B cell (primary cell): ENCODE measurements at regions not wholly inside any gene's neighbourhood (a gene's known extent, or its start where the extent isn't known, plus 50 kb on each side); places are given as distances from the start of the nearest gene placed in this dataset.

Experiments used
- ATAC-seq: fragments of 200-7000 bp; cut with Tn5 transposase; one replicate; pipeline ENCODE4 v1.10.0; 2021; ENCODE audit warnings: low read depth, mild to moderate bottlenecking, moderate number of reproducible peaks, moderate library complexity
- CTCF ChIA-PET: fragments of 350-600 bp; sonication (Branson Sonifier 250); formaldehyde crosslinking; loops from one replicate; lab custom pipeline; 2021; ENCODE audit warnings: antibody characterized with exemption, inconsistent platforms; lab: Charles Lee
- POLR2A ChIA-PET: fragments of 350-600 bp; sonication (Branson Sonifier 250); formaldehyde crosslinking; loops from one replicate; lab custom pipeline; 2021; ENCODE audit warnings: antibody characterized with exemption; lab: Charles Lee
- DNase-seq: peaks from one replicate; pipeline ENCODE4 v3.0.0; 2013
- H2AFZ ChIP-seq: 2 replicates; pipeline ENCODE4 v1.6.1; 2012; ENCODE audit warnings: mild to moderate bottlenecking, low read depth, low read length; ENCODE audit not compliant: insufficient read depth, poor library complexity, severe bottlenecking
- H3K27ac ChIP-seq, 2 donors: 1 replicate in 1 of 2; 2 replicates in 1 of 2; pipeline ENCODE4 v1.5.1; 2012 to 2013; ENCODE audit warnings: low read length in 2 of 2, mild to moderate bottlenecking in 2 of 2, moderate library complexity in 1 of 2
- H3K27me3 ChIP-seq, 4 experiments: fragments of 200-600 bp in 1 of 4; sonication (generic) in 1 of 4; replicated peaks in 1 of 4; 1 replicate in 2 of 4; 2 replicates in 2 of 4; pipeline versions ENCODE4 v1.6.1 to v1.7.0; 2013 to 2016; ENCODE audit warnings: low read length in 3 of 4, mild to moderate bottlenecking in 2 of 4, mixed read lengths in 1 of 4, moderate library complexity in 1 of 4; ENCODE audit not compliant: insufficient read depth in 4 of 4, control insufficient read depth in 3 of 4; ENCODE audit errors: control extremely low read depth in 1 of 4
- H3K36me3 ChIP-seq, 2 experiments: replicated peaks in 1 of 2; 1 replicate in 1 of 2; 2 replicates in 1 of 2; pipeline versions ENCODE4 v1.6.1 to v1.7.1; 2013; ENCODE audit warnings: low read length in 1 of 2; ENCODE audit not compliant: insufficient read depth in 2 of 2, control insufficient read depth in 1 of 2; ENCODE audit errors: control extremely low read depth in 1 of 2, extremely low read depth in 1 of 2
- H3K4me1 ChIP-seq, 2 donors: fragments of 200-600 bp in 1 of 2; sonication (generic) in 1 of 2; 1 replicate in 1 of 2; 2 replicates in 1 of 2; pipeline versions ENCODE4 v1.5.1 to v1.6.1; 2013 to 2017; ENCODE audit warnings: low read length in 2 of 2; ENCODE audit not compliant: control insufficient read depth in 2 of 2, insufficient read depth in 2 of 2
- H3K4me2 ChIP-seq: replicated peaks from 2 replicates; pipeline ENCODE3; 2012; ENCODE audit warnings: mild to moderate bottlenecking, low read depth, low read length; ENCODE audit not compliant: poor library complexity, severe bottlenecking
- H3K4me3 ChIP-seq, 5 experiments: fragments of 200-600 bp in 1 of 5; sonication (generic) in 1 of 5; 1 replicate in 3 of 5; 2 replicates in 2 of 5; pipeline versions ENCODE4 v1.5.1 to v1.7.0; 2011 to 2016; ENCODE audit warnings: low read length in 4 of 5, mild to moderate bottlenecking in 4 of 5, low read depth in 2 of 5, control low read depth in 1 of 5, moderate library complexity in 1 of 5; ENCODE audit not compliant: insufficient read depth in 1 of 5; ENCODE audit errors: control extremely low read depth in 1 of 5, extremely low read depth in 1 of 5
- H3K79me2 ChIP-seq: fragments of 200-600 bp; sonication (generic); one replicate; pipeline ENCODE4 v1.6.0; 2016; ENCODE audit warnings: low read length; ENCODE audit not compliant: control insufficient read depth, insufficient read depth
- H3K9ac ChIP-seq: fragments of 200-600 bp; sonication (generic); 2 replicates; pipeline ENCODE4 v1.6.1; 2017; ENCODE audit warnings: mild to moderate bottlenecking, low read length, moderate library complexity
- H3K9me3 ChIP-seq, 3 donors: one replicate each; pipeline versions ENCODE4 v1.6.1 to v1.7.1; 2013; ENCODE audit warnings: low read length in 2 of 3; ENCODE audit not compliant: control insufficient read depth in 2 of 3, insufficient read depth in 1 of 3; ENCODE audit errors: control extremely low read depth in 1 of 3
- H4K20me1 ChIP-seq: 2 replicates; pipeline ENCODE4 v1.6.0; 2012; ENCODE audit warnings: mild to moderate bottlenecking, low read length; ENCODE audit not compliant: insufficient read depth, control insufficient read depth, poor library complexity, severe bottlenecking
- H3K27ac Mint-ChIP-seq: one replicate; pipeline ENCODE4 v1.8.0; 2021; ENCODE audit warnings: mixed read lengths
- H3K27me3 Mint-ChIP-seq: one replicate; pipeline ENCODE4 v1.8.0; 2021; ENCODE audit warnings: mixed read lengths
- H3K4me1 Mint-ChIP-seq: one replicate; pipeline ENCODE4 v1.8.0; 2021; ENCODE audit warnings: mixed read lengths
- H3K4me3 Mint-ChIP-seq: one replicate; pipeline ENCODE4 v1.8.0; 2021; ENCODE audit warnings: mixed read lengths
- H3K9me3 Mint-ChIP-seq: one replicate; pipeline ENCODE4 v1.8.0; 2022; ENCODE audit warnings: mixed read lengths; ENCODE audit not compliant: insufficient read depth
- EZH2 ChIP-seq: IDR thresholded peaks from 2 replicates; pipeline ENCODE4 v1.6.1; 2012; ENCODE audit warnings: borderline replicate concordance, low read depth, mild to moderate bottlenecking, moderate library complexity, low read length; ENCODE audit not compliant: insufficient read depth, poor library complexity, severe bottlenecking
- WGBS: methylation state at CpG from one replicate; pipeline ENCODE4 v1.1.5; 2013; ENCODE audit warnings: missing lambda C conversion rate; ENCODE audit not compliant: insufficient coverage; 5-methylcytosine and 5-hydroxymethylcytosine counted together
- intact Hi-C: fragments of 100-400 bp; cut with micrococcal nuclease; formaldehyde crosslinking; loops from one replicate; pipeline ENCODE4 v1.10.0; 2022
- TF ChIP-seq, protein P1 (sequence below): fragments of 200-600 bp; IDR thresholded peaks from one replicate; pipeline ENCODE4 v1.8.0; 2022; ENCODE audit warnings: antibody characterized with exemption, mild to moderate bottlenecking

DNA sequence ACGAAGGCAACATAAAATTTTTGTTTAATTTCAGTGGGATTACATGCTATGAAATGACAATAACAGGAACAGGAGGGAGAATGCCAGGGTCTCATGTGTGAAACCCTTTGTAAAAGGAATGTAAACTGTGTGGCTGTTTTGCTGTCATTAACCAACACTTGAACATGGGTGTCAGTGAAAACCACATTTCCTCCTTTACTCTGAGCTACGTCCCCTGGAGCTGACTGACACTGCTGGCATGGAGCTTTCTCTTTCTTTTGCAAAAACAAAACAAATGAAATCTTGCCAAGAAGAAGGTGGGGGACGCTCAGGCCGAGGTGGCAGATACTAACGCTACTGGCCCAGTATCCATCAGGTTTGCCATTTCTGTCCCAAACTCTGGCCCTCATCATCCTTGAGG lies 121.4 kb downstream of the DMRT2 start:
- H3K9ac ChIP-seq = no peak overlapping the region
- no peaks in the 10 kb centered on the region for H3K4me1 ChIP-seq
- no peak overlapping the region for H3K4me3 ChIP-seq
- H2AFZ ChIP-seq = no peak overlapping the region
- intact Hi-C loops = no loop called here
- peaks cover 0 to 9% (median 2%) of the 10 kb centered on the region in 3 donors for H3K9me3 ChIP-seq
- ChIA-PET CTCF (no interaction called here), POLR2A (no interaction called here)
- H3K4me3 Mint-ChIP-seq = no peak overlapping the region
- ATAC-seq = no peak
- 29% methylated on average over 1 of the region's 5 CpGs for WGBS
- H3K27ac ChIP-seq = no peak overlapping the region
- TF ChIP-seq, protein P1, sequence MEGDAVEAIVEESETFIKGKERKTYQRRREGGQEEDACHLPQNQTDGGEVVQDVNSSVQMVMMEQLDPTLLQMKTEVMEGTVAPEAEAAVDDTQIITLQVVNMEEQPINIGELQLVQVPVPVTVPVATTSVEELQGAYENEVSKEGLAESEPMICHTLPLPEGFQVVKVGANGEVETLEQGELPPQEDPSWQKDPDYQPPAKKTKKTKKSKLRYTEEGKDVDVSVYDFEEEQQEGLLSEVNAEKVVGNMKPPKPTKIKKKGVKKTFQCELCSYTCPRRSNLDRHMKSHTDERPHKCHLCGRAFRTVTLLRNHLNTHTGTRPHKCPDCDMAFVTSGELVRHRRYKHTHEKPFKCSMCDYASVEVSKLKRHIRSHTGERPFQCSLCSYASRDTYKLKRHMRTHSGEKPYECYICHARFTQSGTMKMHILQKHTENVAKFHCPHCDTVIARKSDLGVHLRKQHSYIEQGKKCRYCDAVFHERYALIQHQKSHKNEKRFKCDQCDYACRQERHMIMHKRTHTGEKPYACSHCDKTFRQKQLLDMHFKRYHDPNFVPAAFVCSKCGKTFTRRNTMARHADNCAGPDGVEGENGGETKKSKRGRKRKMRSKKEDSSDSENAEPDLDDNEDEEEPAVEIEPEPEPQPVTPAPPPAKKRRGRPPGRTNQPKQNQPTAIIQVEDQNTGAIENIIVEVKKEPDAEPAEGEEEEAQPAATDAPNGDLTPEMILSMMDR = no peak
- TF ChIP-seq EZH2 = no peak
- H3K27me3 ChIP-seq = no peaks in the 10 kb centered on the region
- no peak for DNase-seq
- H4K20me1 ChIP-seq = no peaks in the 10 kb centered on the region
- no peaks in the 10 kb centered on the region for H3K4me1 Mint-ChIP-seq
- no peaks in the 10 kb centered on the region for H3K79me2 ChIP-seq
- no peaks in the 10 kb centered on the region for H3K36me3 ChIP-seq
- H3K27ac Mint-ChIP-seq = no peak overlapping the region
- peaks cover 3% of the 10 kb centered on the region for H3K9me3 Mint-ChIP-seq
- peaks cover 3% of the 10 kb centered on the region for H3K27me3 Mint-ChIP-seq
- no peak overlapping the region for H3K4me2 ChIP-seq

DNA sequence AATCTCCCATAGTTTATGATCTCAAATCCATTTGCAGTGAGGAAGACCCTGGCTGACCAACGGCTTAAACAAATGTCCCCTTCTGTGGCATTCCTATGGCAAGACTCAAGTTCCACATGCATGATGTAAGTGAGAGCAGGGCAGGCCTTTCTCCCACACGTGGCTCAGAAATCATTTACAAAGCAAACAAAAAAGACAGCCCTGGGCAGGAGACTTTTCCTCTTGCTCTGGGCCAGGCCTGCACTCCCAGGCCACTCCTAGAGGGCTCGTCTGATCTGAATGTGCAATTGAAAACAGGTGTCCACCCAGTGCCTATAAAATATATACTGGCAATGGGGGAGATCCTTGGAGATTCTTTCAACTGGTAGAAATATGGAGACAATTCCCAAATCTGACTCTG lies 123.1 kb downstream of the DMRT2 start:
- H3K27ac ChIP-seq = no peak overlapping the region
- no peak overlapping the region for H3K4me3 ChIP-seq
- CTCF ChIA-PET = no interaction called here
- DNase-seq = no peak
- H3K4me1 ChIP-seq = no peaks in the 10 kb centered on the region
- Mint-ChIP-seq H3K9me3 (peaks cover 3% of the 10 kb centered on the region), H3K27ac (no peak overlapping the region), H3K27me3 (peaks cover 4% of the 10 kb centered on the region), H3K4me1 (no peaks in the 10 kb centered on the region), H3K4me3 (no peak overlapping the region)
- no peak overlapping the region for H2AFZ ChIP-seq
- ATAC-seq = no peak
- H4K20me1 ChIP-seq = no peaks in the 10 kb centered on the region
- no peaks in the 10 kb centered on the region for H3K79me2 ChIP-seq
- POLR2A ChIA-PET = no interaction called here
- peaks cover 0 to 9% (median 2%) of the 10 kb centered on the region in 3 donors for H3K9me3 ChIP-seq
- H3K27me3 ChIP-seq = no peaks in the 10 kb centered on the region
- TF ChIP-seq, protein P1 = no peak
- no peak for TF ChIP-seq EZH2
- 40% methylated on average over 1 of the region's 3 CpGs for WGBS
- intact Hi-C loops = no loop called here
- no peaks in the 10 kb centered on the region for H3K36me3 ChIP-seq
- no peak overlapping the region for H3K9ac ChIP-seq
- no peak overlapping the region for H3K4me2 ChIP-seq
